ENCODE measurements at regions not wholly inside any gene's neighbourhood (a gene's known extent, or its start where the extent isn't known, plus 50 kb on each side); places are given as distances from the start of the nearest gene placed in this dataset.

GRCh38 chr4:30801876-30802275 is 81.7 kb downstream of the PCDH7 start:
- TF ChIP-seq EGR1 (IDR thresholded peaks at IDR 0.05) = no peak
- TF ChIP-seq TCF12 (IDR thresholded peaks at IDR 0.05; ENCODE audit: low read depth) = no peak
- TF ChIP-seq CEBPB (IDR thresholded peaks at IDR 0.05) = no peak
- TF ChIP-seq NFIC (IDR thresholded peaks at IDR 0.05) = no peak
- TF ChIP-seq EP300 (IDR thresholded peaks at IDR 0.05; ENCODE audit: borderline replicate concordance) = no peak
- TF ChIP-seq TAF1 (IDR thresholded peaks at IDR 0.05; ENCODE audit: low read depth) = no peak
- TF ChIP-seq REST (IDR thresholded peaks at IDR 0.05; ENCODE audit: low read depth) = no peak
- no peak for TF ChIP-seq YY1 (IDR thresholded peaks at IDR 0.05; ENCODE audit: low read depth)
- TF ChIP-seq MAX (IDR thresholded peaks at IDR 0.05) = no peak

- TF ChIP-seq EP300 (IDR thresholded peaks at IDR 0.05; ENCODE audit: borderline replicate concordance) (peak; percentile 46; the same call in 1 of the 2 replicates), FOXM1 (IDR thresholded peaks at IDR 0.05; ENCODE audit: borderline replicate concordance, low read depth) (no peak), TCF12 (IDR thresholded peaks at IDR 0.05; ENCODE audit: low read depth) (0 out of 2 replicates have a peak, but pooled peaks have one; percentile 8), REST (IDR thresholded peaks at IDR 0.05; ENCODE audit: low read depth) (no peak), YY1 (IDR thresholded peaks at IDR 0.05; ENCODE audit: low read depth) (no peak), USF1 (IDR thresholded peaks at IDR 0.05) (no peak)
Measured at GRCh38 chr4:30802622-30803323, 82.6 kb downstream of the PCDH7 start.

- no peak for TF ChIP-seq TEAD4 (IDR thresholded peaks at IDR 0.05)
- no peak for TF ChIP-seq YY1 (IDR thresholded peaks at IDR 0.05; ENCODE audit: low read depth)
- TF ChIP-seq CEBPB (IDR thresholded peaks at IDR 0.05) = no peak
- TF ChIP-seq CREB1 (IDR thresholded peaks at IDR 0.05; ENCODE audit: low read depth) = no peak
- TF ChIP-seq ZBTB7A (IDR thresholded peaks at IDR 0.05; ENCODE audit: low read depth) = no peak
Measured at GRCh38 chr4:30808276-30808675, 88.1 kb downstream of the PCDH7 start.

- TF ChIP-seq TCF12 (IDR thresholded peaks at IDR 0.05; ENCODE audit: low read depth) (no peak), EGR1 (IDR thresholded peaks at IDR 0.05) (no peak), RAD21 (IDR thresholded peaks at IDR 0.05; ENCODE audit: low read depth) (no peak), TAF1 (IDR thresholded peaks at IDR 0.05; ENCODE audit: low read depth) (no peak), YY1 (IDR thresholded peaks at IDR 0.05; ENCODE audit: low read depth) (no peak), FOXM1 (IDR thresholded peaks at IDR 0.05; ENCODE audit: borderline replicate concordance, low read depth) (no peak), TEAD4 (IDR thresholded peaks at IDR 0.05) (no peak), CREB1 (IDR thresholded peaks at IDR 0.05; ENCODE audit: low read depth) (no peak), CEBPB (IDR thresholded peaks at IDR 0.05) (no peak), NFIC (IDR thresholded peaks at IDR 0.05) (no peak), USF1 (IDR thresholded peaks at IDR 0.05) (no peak), ZBTB7A (IDR thresholded peaks at IDR 0.05; ENCODE audit: low read depth) (no peak)
Measured at GRCh38 chr4:30811296-30811695, 91.1 kb downstream of the PCDH7 start.

- TF ChIP-seq YY1 (IDR thresholded peaks at IDR 0.05; ENCODE audit: low read depth) (no peak), ZBTB7A (IDR thresholded peaks at IDR 0.05; ENCODE audit: low read depth) (no peak), TCF12 (IDR thresholded peaks at IDR 0.05; ENCODE audit: low read depth) (no peak)
Measured at GRCh38 chr4:30815685-30816084, 95.5 kb downstream of the PCDH7 start.

- no peak for TF ChIP-seq USF1 (IDR thresholded peaks at IDR 0.05)
- no peak for TF ChIP-seq FOXM1 (IDR thresholded peaks at IDR 0.05; ENCODE audit: borderline replicate concordance, low read depth)
- TF ChIP-seq REST (IDR thresholded peaks at IDR 0.05; ENCODE audit: low read depth) = no peak
- TF ChIP-seq CEBPB (IDR thresholded peaks at IDR 0.05) = no peak
- TF ChIP-seq TEAD4 (IDR thresholded peaks at IDR 0.05) = no peak
- TF ChIP-seq YY1 (IDR thresholded peaks at IDR 0.05; ENCODE audit: low read depth) = no peak
- no peak for TF ChIP-seq TAF1 (IDR thresholded peaks at IDR 0.05; ENCODE audit: low read depth)
- TF ChIP-seq TCF12 (IDR thresholded peaks at IDR 0.05; ENCODE audit: low read depth) = no peak
- TF ChIP-seq MAX (IDR thresholded peaks at IDR 0.05) = no peak
Measured at GRCh38 chr4:30817447-30817846, 97.3 kb downstream of the PCDH7 start.
